Skin of body (tissue), 1 donor: ENCODE measurements at regions not wholly inside any gene's neighbourhood (a gene's known extent, or its start where the extent isn't known, plus 50 kb on each side); places are given as distances from the start of the nearest gene placed in this dataset.

ENCODE experiments used
- DNase-seq: peaks from one replicate; lab custom pipeline; 2025; lab: John Stamatoyannopoulos, UW

GRCh38 chr4:153075836-153076518, 128.3 kb upstream of the TRIM2 start:
- no peak for DNase-seq

GRCh38 chr4:153076861-153077260, 127.4 kb upstream of the TRIM2 start:
- no peak for DNase-seq

GRCh38 chr4:153079857-153080391, 124.3 kb upstream of the TRIM2 start:
- no peak for DNase-seq

GRCh38 chr4:153081006-153081580, 123.2 kb upstream of the TRIM2 start:
- no peak for DNase-seq

- DNase-seq, result no peak
Measured at GRCh38 chr4:153081693-153082092, 122.5 kb upstream of the TRIM2 start.

- DNase-seq, result no peak
Measured at GRCh38 chr4:153082322-153083301, 121.6 kb upstream of the TRIM2 start.

GRCh38 chr4:153083447-153083947, 120.7 kb upstream of the TRIM2 start:
- DNase-seq, result peak; percentile 73

GRCh38 chr4:153084224-153084979, 119.8 kb upstream of the TRIM2 start:
- no peak for DNase-seq

- peak; percentile 17 for DNase-seq
Measured at GRCh38 chr4:153084980-153085630, 119.1 kb upstream of the TRIM2 start.

- no peak for DNase-seq
Measured at GRCh38 chr4:153087671-153088194, 116.5 kb upstream of the TRIM2 start.

- DNase-seq, result no peak
Measured at GRCh38 chr4:153089742-153090141, 114.5 kb upstream of the TRIM2 start.

- no peak for DNase-seq
Measured at GRCh38 chr4:153090181-153090580, 114.1 kb upstream of the TRIM2 start.

- no peak for DNase-seq
Measured at GRCh38 chr4:153090670-153091385, 113.4 kb upstream of the TRIM2 start.

- no peak for DNase-seq
Measured at GRCh38 chr4:153093396-153093795, 110.8 kb upstream of the TRIM2 start.

GRCh38 chr4:153093802-153094201, 110.4 kb upstream of the TRIM2 start:
- no peak for DNase-seq

GRCh38 chr4:153094435-153094834, 109.8 kb upstream of the TRIM2 start:
- no peak for DNase-seq

GRCh38 chr4:153095448-153096204, 108.6 kb upstream of the TRIM2 start:
- no peak for DNase-seq

- DNase-seq, result no peak
Measured at GRCh38 chr4:153096344-153096743, 107.9 kb upstream of the TRIM2 start.

- no peak for DNase-seq
Measured at GRCh38 chr4:153098427-153098826, 105.8 kb upstream of the TRIM2 start.
